ENCODE measurements at regions not wholly inside any gene's neighbourhood (a gene's known extent, or its start where the extent isn't known, plus 50 kb on each side); places are given as distances from the start of the nearest gene placed in this dataset.
A peak's percentile ranks its signal among the peaks of the same experiment; 100 is the strongest.

GRCh38 chr3:194247350-194247740, 103.8 kb downstream of the CPN2 start:
- Histone ChIP-seq H3K79me2 (no peaks in the 10 kb centered on the region), H2AFZ (no peak overlapping the region), H3K27ac (no peak overlapping the region), H3K36me3 (replicated peaks; ENCODE audit: insufficient read depth, low read depth) (no peaks in the 10 kb centered on the region), H3K4me3 (no peak overlapping the region), H3K9me2 (replicated peaks; ENCODE audit: insufficient read depth) (no peaks in the 10 kb centered on the region), H3K27me3 (no peaks in the 10 kb centered on the region), H3K9me3 (ENCODE audit: low read depth) (no peaks in the 10 kb centered on the region), H3K4me2 (no peak overlapping the region), H4K20me1 (ENCODE audit: insufficient read depth, poor library complexity, severe bottlenecking) (no peaks in the 10 kb centered on the region), H3K4me1 (ENCODE audit: insufficient read depth) (peaks cover 41% of the 10 kb centered on the region)
- WGBS (ENCODE audit: low lambda C conversion rate, missing lambda C conversion rate), result 85% methylated on average over 10 of the region's 10 CpGs
- no peak for DNase-seq (ENCODE audit: low spot score)
- TF ChIP-seq EZH2phosphoT487 (IDR thresholded peaks at IDR 0.05; ENCODE audit: low read depth, severe bottlenecking, unreplicated experiment) (no peak), EZH2 (IDR thresholded peaks at IDR 0.05; ENCODE audit: borderline replicate concordance) (no peak), CTCF (IDR thresholded peaks at IDR 0.05; ENCODE audit: poor library complexity) (no peak)

- Histone ChIP-seq H4K20me1 (ENCODE audit: insufficient read depth, poor library complexity, severe bottlenecking) (no peaks in the 10 kb centered on the region), H3K36me3 (replicated peaks; ENCODE audit: insufficient read depth, low read depth) (no peaks in the 10 kb centered on the region), H3K4me1 (ENCODE audit: insufficient read depth) (peaks cover 41% of the 10 kb centered on the region), H3K27ac (peak overlapping the region; percentile 69), H3K27me3 (no peaks in the 10 kb centered on the region), H3K79me2 (no peaks in the 10 kb centered on the region), H3K4me2 (peak overlapping the region; percentile 68), H3K9me2 (replicated peaks; ENCODE audit: insufficient read depth) (no peaks in the 10 kb centered on the region), H2AFZ (no peak overlapping the region), H3K9me3 (ENCODE audit: low read depth) (no peaks in the 10 kb centered on the region), H3K4me3 (no peak overlapping the region)
- DNase-seq (ENCODE audit: low spot score), result peak; percentile 67
- WGBS (ENCODE audit: low lambda C conversion rate, missing lambda C conversion rate), result 68% methylated on average over 13 of the region's 13 CpGs
- TF ChIP-seq EZH2 (IDR thresholded peaks at IDR 0.05; ENCODE audit: borderline replicate concordance) (no peak), EZH2phosphoT487 (IDR thresholded peaks at IDR 0.05; ENCODE audit: low read depth, severe bottlenecking, unreplicated experiment) (no peak), CTCF (IDR thresholded peaks at IDR 0.05; ENCODE audit: poor library complexity) (no peak)
Measured at GRCh38 chr3:194249323-194250097, 101.6 kb downstream of the CPN2 start.

- no peaks in the 10 kb centered on the region for H3K9me2 ChIP-seq (replicated peaks; ENCODE audit: insufficient read depth)
- H3K4me2 ChIP-seq, result peak overlapping the region; percentile 68
- WGBS (ENCODE audit: low lambda C conversion rate, missing lambda C conversion rate), result 34% methylated on average over 20 of the region's 20 CpGs
- H4K20me1 ChIP-seq (ENCODE audit: insufficient read depth, poor library complexity, severe bottlenecking), result no peaks in the 10 kb centered on the region
- H2AFZ ChIP-seq, result no peak overlapping the region
- H3K4me3 ChIP-seq, result no peak overlapping the region
- no peak for TF ChIP-seq EZH2 (IDR thresholded peaks at IDR 0.05; ENCODE audit: borderline replicate concordance)
- no peak for TF ChIP-seq EZH2phosphoT487 (IDR thresholded peaks at IDR 0.05; ENCODE audit: low read depth, severe bottlenecking, unreplicated experiment)
- no peak for TF ChIP-seq CTCF (IDR thresholded peaks at IDR 0.05; ENCODE audit: poor library complexity)
- H3K27me3 ChIP-seq, result no peaks in the 10 kb centered on the region
- H3K27ac ChIP-seq, result peak overlapping the region; percentile 69
- no peaks in the 10 kb centered on the region for H3K79me2 ChIP-seq
- no peaks in the 10 kb centered on the region for H3K36me3 ChIP-seq (replicated peaks; ENCODE audit: insufficient read depth, low read depth)
- peaks cover 41% of the 10 kb centered on the region for H3K4me1 ChIP-seq (ENCODE audit: insufficient read depth)
- H3K9me3 ChIP-seq (ENCODE audit: low read depth), result no peaks in the 10 kb centered on the region
- DNase-seq (ENCODE audit: low spot score), result peak; percentile 76
Measured at GRCh38 chr3:194250098-194251002, 100.8 kb downstream of the CPN2 start.
